ENCODE measurements at regions not wholly inside any gene's neighbourhood (a gene's known extent, or its start where the extent isn't known, plus 50 kb on each side); places are given as distances from the start of the nearest gene placed in this dataset.

DNA sequence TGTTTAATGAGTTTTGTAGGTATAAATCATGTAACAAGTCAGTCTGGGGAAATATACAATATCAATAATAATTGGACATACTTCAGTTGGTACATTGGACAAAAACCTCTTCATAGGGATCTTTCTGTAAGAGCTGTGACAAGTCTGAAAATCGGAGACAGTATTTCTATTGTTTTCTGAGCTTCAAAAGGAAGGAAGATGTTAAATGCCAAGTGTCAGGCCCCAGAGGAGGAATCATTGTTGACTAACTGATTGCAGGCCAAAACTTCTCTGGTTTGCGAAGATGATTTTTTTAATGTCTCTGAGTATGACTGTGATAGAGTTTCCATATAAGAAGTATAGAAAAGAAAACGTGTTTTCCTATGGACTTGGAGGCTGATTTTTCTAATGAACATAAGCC, 316.4 kb downstream of the RNF144B start:
- no TSS peak for BruUV-seq (replicated peaks)
- H4K20me1 ChIP-seq (ENCODE audit: insufficient read depth), result no peaks in the 10 kb centered on the region

More for the DNA sequence above, 316.4 kb downstream of the RNF144B start:
- Histone ChIP-seq H2AFZ (ENCODE audit: low read depth, low read length, poor library complexity, severe bottlenecking) (no peak overlapping the region), H3K27me3 (ENCODE audit: insufficient read depth, low read length) (no peaks in the 10 kb centered on the region), H3K36me3 (ENCODE audit: control insufficient read depth in 1 of 2, insufficient read depth in 2 of 2, low read length in 2 of 2) (no peaks in the 10 kb centered on the region), H3K79me2 (ENCODE audit: insufficient read depth, low read length) (no peaks in the 10 kb centered on the region), H3K4me1 (ENCODE audit: control insufficient read depth in 1 of 2, insufficient read depth in 2 of 2, low read length in 2 of 2) (no peaks in the 10 kb centered on the region), H3K9me3 (ENCODE audit: control insufficient read depth in 1 of 2, insufficient read depth in 1 of 2, low read depth in 1 of 2, low read length in 2 of 2) (no peaks in the 10 kb centered on the region), H3K9me2 (ENCODE audit: insufficient read depth) (no peaks in the 10 kb centered on the region), H3K4me2 (ENCODE audit: low read length) (no peak overlapping the region), H3K9ac (ENCODE audit: low read length) (no peak overlapping the region), H3K27ac (ENCODE audit: low read depth, low read length) (no peak overlapping the region), H3K4me3 (replicated peaks in 1 of 2; ENCODE audit: low read depth in 1 of 2, low read length in 2 of 2) (no peak overlapping the region)
- ATAC-seq (no peak), DNase-seq (ENCODE audit: low read depth, low spot score) (no peak)
- TF ChIP-seq POLR2A (IDR thresholded peaks at IDR 0.05; ENCODE audit: borderline replicate concordance, extremely low read depth, insufficient read depth, insufficient read length), result no peak
- no peak for TF ChIP-seq SP1 (IDR thresholded peaks at IDR 0.05; ENCODE audit: low read depth)
- no peak for TF ChIP-seq CTCF (IDR thresholded peaks at IDR 0.05 in 2 of 3, conservative IDR thresholded peaks at IDR 0.05 in 1 of 3; ENCODE audit: borderline replicate concordance in 1 of 3, insufficient read depth in 1 of 3, low read depth in 2 of 3, low read length in 2 of 3)
- no peak for TF ChIP-seq ZFX (IDR thresholded peaks at IDR 0.05)
- no peak for TF ChIP-seq MAX (IDR thresholded peaks at IDR 0.05)
- TF ChIP-seq TCF7L2 (IDR thresholded peaks at IDR 0.05; ENCODE audit: borderline replicate concordance, extremely low read depth, insufficient read depth, insufficient read length), result no peak
- no peak for TF ChIP-seq EZH2phosphoT487 (IDR thresholded peaks at IDR 0.05; ENCODE audit: borderline replicate concordance)
- TF ChIP-seq, protein P1, sequence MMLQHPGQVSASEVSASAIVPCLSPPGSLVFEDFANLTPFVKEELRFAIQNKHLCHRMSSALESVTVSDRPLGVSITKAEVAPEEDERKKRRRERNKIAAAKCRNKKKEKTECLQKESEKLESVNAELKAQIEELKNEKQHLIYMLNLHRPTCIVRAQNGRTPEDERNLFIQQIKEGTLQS (IDR thresholded peaks at IDR 0.05), result no peak
- no peak for TF ChIP-seq SRF (IDR thresholded peaks at IDR 0.05; ENCODE audit: low read depth)
- TF ChIP-seq POLR2AphosphoS5 (IDR thresholded peaks at IDR 0.05; ENCODE audit: low read depth, low read length), result no peak
- TF ChIP-seq RAD21 (IDR thresholded peaks at IDR 0.05; ENCODE audit: low read depth), result no peak
- no peak for TF ChIP-seq REST (IDR thresholded peaks at IDR 0.05; ENCODE audit: low read depth)
- TF ChIP-seq EGR1 (IDR thresholded peaks at IDR 0.05; ENCODE audit: low read depth), result no peak
- TF ChIP-seq CBX3 (IDR thresholded peaks at IDR 0.05; ENCODE audit: low read depth), result no peak
- RAD21 ChIA-PET (ENCODE audit: low non-redundant PET in 1 of 2, low total read pairs in 2 of 2, uncharacterized antibody in 2 of 2, unreplicated experiment in 2 of 2), result no interaction called here
- CTCF ChIA-PET, result no interaction called here
- intact Hi-C loops (cut with micrococcal nuclease), result no loop called here
- POLR2A ChIA-PET, result no interaction called here
